ENCODE measurements at regions not wholly inside any gene's neighbourhood (a gene's known extent, or its start where the extent isn't known, plus 50 kb on each side); places are given as distances from the start of the nearest gene placed in this dataset.

- H3K27me3 ChIP-seq = no peaks in the 10 kb centered on the region
- TF ChIP-seq POLR2A (IDR thresholded peaks at IDR 0.05) (no peak), CTCF (IDR thresholded peaks at IDR 0.05) (no peak)
- H3K36me3 ChIP-seq = no peaks in the 10 kb centered on the region
- no peak for DNase-seq
- H3K4me1 ChIP-seq = no peaks in the 10 kb centered on the region
- intact Hi-C loops (cut with DNase I) = no loop called here
- H3K4me3 ChIP-seq (replicated peaks in 1 of 3) = no peak overlapping the region
- WGBS, 2 donors = 77% methylated on average over 1 of the region's 1 CpG
- no peak overlapping the region for H3K27ac ChIP-seq
- H3K9me3 ChIP-seq = no peaks in the 10 kb centered on the region
Observed at GRCh38 chr4:52196606-52197130, 145.6 kb downstream of the SPATA18 start.

- Histone ChIP-seq H3K9me3 (no peaks in the 10 kb centered on the region), H3K27ac (no peak overlapping the region), H3K4me3 (replicated peaks in 1 of 3) (no peak overlapping the region), H3K4me1 (peaks cover 0 to 1% of the 10 kb centered on the region in 2 donors), H3K27me3 (no peaks in the 10 kb centered on the region), H3K36me3 (no peaks in the 10 kb centered on the region)
- DNase-seq = no peak
- intact Hi-C loops (cut with DNase I) = no loop called here
- TF ChIP-seq POLR2A (IDR thresholded peaks at IDR 0.05) (no peak), CTCF (IDR thresholded peaks at IDR 0.05) (no peak)
- WGBS, 2 donors = 76 to 77% methylated on average over 2 of the region's 2 CpGs
Observed at GRCh38 chr4:52197306-52197705, 146.2 kb downstream of the SPATA18 start.

- H3K36me3 ChIP-seq = no peaks in the 10 kb centered on the region
- H3K9me3 ChIP-seq = no peaks in the 10 kb centered on the region
- peaks cover 0 to 3% of the 10 kb centered on the region in 2 donors for H3K4me1 ChIP-seq
- H3K27ac ChIP-seq = no peak overlapping the region
- DNase-seq = no peak
- no peaks in the 10 kb centered on the region for H3K27me3 ChIP-seq
- no peak overlapping the region for H3K4me3 ChIP-seq (replicated peaks in 1 of 3)
- TF ChIP-seq POLR2A (IDR thresholded peaks at IDR 0.05) = no peak
- no peak for TF ChIP-seq CTCF (IDR thresholded peaks at IDR 0.05)
- intact Hi-C loops (cut with DNase I) = no loop called here
Observed at GRCh38 chr4:52198294-52198693, 147.2 kb downstream of the SPATA18 start.

GRCh38 chr4:52199574-52200338 is 148.7 kb downstream of the SPATA18 start:
- H3K36me3 ChIP-seq = no peaks in the 10 kb centered on the region
- no peak for DNase-seq
- no peak overlapping the region for H3K27ac ChIP-seq
- no peak overlapping the region for H3K4me3 ChIP-seq (replicated peaks in 1 of 3)
- WGBS, 2 donors = 62 to 67% methylated on average over 3 of the region's 3 CpGs
- intact Hi-C loops (cut with DNase I) = no loop called here
- peaks cover 0 to 3% of the 10 kb centered on the region in 2 donors for H3K4me1 ChIP-seq
- no peaks in the 10 kb centered on the region for H3K9me3 ChIP-seq
- no peaks in the 10 kb centered on the region for H3K27me3 ChIP-seq
- TF ChIP-seq POLR2A (IDR thresholded peaks at IDR 0.05) = no peak
- no peak for TF ChIP-seq CTCF (IDR thresholded peaks at IDR 0.05)

GRCh38 chr4:52200339-52200725 is 149.2 kb downstream of the SPATA18 start:
- H3K4me1 ChIP-seq = peaks cover 0 to 3% of the 10 kb centered on the region in 2 donors
- WGBS, 2 donors = 77 to 84% methylated on average over 4 of the region's 4 CpGs
- intact Hi-C loops (cut with DNase I) = no loop called here
- H3K27me3 ChIP-seq = no peaks in the 10 kb centered on the region
- DNase-seq = no peak
- no peaks in the 10 kb centered on the region for H3K9me3 ChIP-seq
- no peaks in the 10 kb centered on the region for H3K36me3 ChIP-seq
- H3K27ac ChIP-seq = no peak overlapping the region
- no peak overlapping the region for H3K4me3 ChIP-seq (replicated peaks in 1 of 3)
- TF ChIP-seq POLR2A (IDR thresholded peaks at IDR 0.05) (no peak), CTCF (IDR thresholded peaks at IDR 0.05) (no peak)

All from thyroid gland (tissue), 4 donors.